H1 (cell line): ENCODE measurements at regions not wholly inside any gene's neighbourhood (a gene's known extent, or its start where the extent isn't known, plus 50 kb on each side); places are given as distances from the start of the nearest gene placed in this dataset.

ENCODE experiments used
- SUZ12 ChIP-seq: fragments of 200-600 bp; sonication (generic); IDR thresholded peaks from 2 replicates; pipeline ENCODE4 v1.6.1; 2012; ENCODE audit warnings: mild to moderate bottlenecking, inconsistent platforms, low read length, moderate library complexity, mixed read lengths

DNA sequence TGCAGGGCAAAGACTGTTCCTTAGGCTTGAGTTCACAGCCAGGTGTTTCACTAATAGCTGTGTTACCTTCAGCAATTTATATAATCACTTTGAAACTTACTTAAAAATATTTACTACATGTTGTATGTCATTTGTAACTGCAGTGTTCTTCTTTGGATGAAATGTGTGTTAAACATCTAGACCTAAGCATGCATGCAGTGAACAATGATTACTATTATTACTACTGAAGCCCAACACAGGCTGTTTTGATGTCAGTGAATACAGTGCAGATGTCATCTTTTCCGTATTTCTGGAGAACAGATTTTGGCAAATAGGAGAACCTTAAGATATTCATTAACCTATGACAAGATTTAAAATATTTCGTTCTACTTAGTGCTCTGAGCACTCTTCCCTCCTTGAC lies 101.8 kb upstream of the ANK2 start (continued):
- no peak for TF ChIP-seq SUZ12
